H9 (cell line): ENCODE measurements at regions not wholly inside any gene's neighbourhood (a gene's known extent, or its start where the extent isn't known, plus 50 kb on each side); places are given as distances from the start of the nearest gene placed in this dataset.

ENCODE experiments used
- DNase-seq: peaks from one replicate; pipeline ENCODE4 v3.0.0-alpha.2; 2017
- H2AFZ ChIP-seq: one replicate; pipeline ENCODE4 v1.6.1; 2013; ENCODE audit warnings: mild to moderate bottlenecking, low read length, control low read depth, moderate library complexity
- H2AK5ac ChIP-seq: 2 replicates; pipeline ENCODE4 v1.6.1; 2013; ENCODE audit warnings: low read length, control low read depth, mixed read lengths; ENCODE audit not compliant: insufficient read length
- H2BK120ac ChIP-seq: one replicate; pipeline ENCODE4 v1.6.1; 2013; ENCODE audit warnings: low read depth, mild to moderate bottlenecking, low read length, control low read depth, inconsistent platforms; ENCODE audit not compliant: poor library complexity, severe bottlenecking
- H2BK12ac ChIP-seq: 2 replicates; pipeline ENCODE4 v1.6.1; 2013; ENCODE audit warnings: low read length, control low read depth, mixed read lengths, low read depth; ENCODE audit not compliant: insufficient read length
- H2BK15ac ChIP-seq: 2 replicates; pipeline ENCODE4 v1.6.1; 2013; ENCODE audit warnings: low read depth, low read length, control low read depth
- H2BK20ac ChIP-seq: one replicate; pipeline ENCODE4 v1.6.1; 2013; ENCODE audit warnings: low read depth, mild to moderate bottlenecking, low read length, control low read depth, inconsistent platforms; ENCODE audit not compliant: poor library complexity, severe bottlenecking
- H2BK5ac ChIP-seq: 2 replicates; pipeline ENCODE4 v1.6.1; 2013; ENCODE audit warnings: low read length, control low read depth, mixed read lengths; ENCODE audit not compliant: insufficient read length
- H3K14ac ChIP-seq: 2 replicates; pipeline ENCODE4 v1.6.1; 2013; ENCODE audit warnings: low read length, control low read depth; ENCODE audit not compliant: insufficient read depth
- H3K18ac ChIP-seq: 2 replicates; pipeline ENCODE4 v1.6.1; 2013; ENCODE audit warnings: low read depth, mild to moderate bottlenecking, mixed read lengths, low read length, control low read depth; ENCODE audit not compliant: insufficient read length
- H3K23ac ChIP-seq: 2 replicates; pipeline ENCODE4 v1.6.1; 2013; ENCODE audit warnings: low read length, control low read depth, mixed read lengths, low read depth; ENCODE audit not compliant: insufficient read length
- H3K23me2 ChIP-seq: 2 replicates; pipeline ENCODE4 v1.6.1; 2013; ENCODE audit warnings: low read depth, mild to moderate bottlenecking, mixed read lengths, low read length, control low read depth; ENCODE audit not compliant: insufficient read length, poor library complexity, severe bottlenecking
- H3K27ac ChIP-seq: 2 replicates; pipeline ENCODE4 v1.5.1; 2013; ENCODE audit warnings: low read length, control low read depth, mixed read lengths, low read depth; ENCODE audit not compliant: insufficient read length
- H3K27me3 ChIP-seq: 2 replicates; pipeline ENCODE4 v1.6.1; 2013; ENCODE audit warnings: low read length, control low read depth, inconsistent platforms; ENCODE audit not compliant: insufficient read depth
- H3K4ac ChIP-seq: 2 replicates; pipeline ENCODE4 v1.6.1; 2013; ENCODE audit warnings: low read depth, mild to moderate bottlenecking, control low read depth, inconsistent platforms, low read length, moderate library complexity
- H3K4me1 ChIP-seq: 2 replicates; pipeline ENCODE4 v1.6.1; 2013; ENCODE audit warnings: low read length, control low read depth, inconsistent platforms; ENCODE audit not compliant: insufficient read depth
- H3K4me2 ChIP-seq: 2 replicates; pipeline ENCODE4 v1.6.1; 2013; ENCODE audit warnings: low read length, control low read depth, mixed read lengths; ENCODE audit not compliant: insufficient read length, insufficient read depth
- H3K56ac ChIP-seq: 2 replicates; pipeline ENCODE4 v1.6.1; 2013; ENCODE audit warnings: low read depth, mild to moderate bottlenecking, mixed read lengths, low read length, control low read depth; ENCODE audit not compliant: insufficient read length
- H3K79me1 ChIP-seq: 2 replicates; pipeline ENCODE4 v1.6.1; 2013; ENCODE audit warnings: low read depth, mild to moderate bottlenecking, moderate library complexity, low read length, control low read depth, inconsistent platforms; ENCODE audit not compliant: insufficient read depth, poor library complexity, severe bottlenecking
- H3K79me2 ChIP-seq: 2 replicates; pipeline ENCODE4 v1.6.1; 2013; ENCODE audit warnings: low read length, control low read depth, inconsistent platforms; ENCODE audit not compliant: insufficient read depth
- H3K9ac ChIP-seq: 2 replicates; pipeline ENCODE4 v1.6.1; 2013; ENCODE audit warnings: low read length, control low read depth, mixed read lengths; ENCODE audit not compliant: insufficient read length; ENCODE audit errors: extremely low read depth
- H3K9me3 ChIP-seq: one replicate; pipeline ENCODE4 v1.6.1; 2013; ENCODE audit warnings: low read depth, low read length, inconsistent platforms; ENCODE audit not compliant: control insufficient read depth
- H3T11ph ChIP-seq: one replicate; pipeline ENCODE4 v1.6.1; 2013; ENCODE audit warnings: mild to moderate bottlenecking, low read length, control low read depth, inconsistent platforms
- H4K20me1 ChIP-seq: one replicate; pipeline ENCODE4 v1.6.1; 2013; ENCODE audit not compliant: control insufficient read depth, insufficient read length, insufficient read depth
- H4K5ac ChIP-seq: 2 replicates; pipeline ENCODE4 v1.6.1; 2013; ENCODE audit warnings: low read depth, mild to moderate bottlenecking, mixed read lengths, low read length, control low read depth; ENCODE audit not compliant: insufficient read length
- H4K8ac ChIP-seq: replicated peaks from 2 replicates; pipeline ENCODE4 v1.6.1; 2013; ENCODE audit warnings: low read length, control low read depth, mixed read lengths, low read depth; ENCODE audit not compliant: insufficient read length
- H4K91ac ChIP-seq: 2 replicates; pipeline ENCODE4 v1.6.1; 2013; ENCODE audit warnings: low read depth, mild to moderate bottlenecking, moderate library complexity, mixed read lengths, low read length, control low read depth; ENCODE audit not compliant: insufficient read length
- H3K27ac Mint-ChIP-seq, 3 experiments: 2 replicates in 2 of 3; 3 replicates in 1 of 3; pipeline ENCODE4 v1.8.0; 2020 to 2021; ENCODE audit warnings: mixed read lengths in 3 of 3, mild to moderate bottlenecking in 1 of 3, moderate library complexity in 1 of 3
- H3K27me3 Mint-ChIP-seq: 2 replicates; pipeline ENCODE4 v1.8.0; 2021; ENCODE audit warnings: low read depth, mild to moderate bottlenecking, moderate library complexity, mixed read lengths
- H3K36me3 Mint-ChIP-seq, 3 experiments: 2 replicates in 2 of 3; 3 replicates in 1 of 3; pipeline ENCODE4 v1.8.0; 2020 to 2021; ENCODE audit warnings: low read depth in 3 of 3, mixed read lengths in 3 of 3; ENCODE audit not compliant: insufficient read depth in 1 of 3
- H3K4me1 Mint-ChIP-seq, 2 experiments: 2 replicates each; pipeline ENCODE4 v1.8.0; 2020; ENCODE audit warnings: mixed read lengths in 2 of 2
- H3K4me3 Mint-ChIP-seq, 2 experiments: 2 replicates in 1 of 2; 3 replicates in 1 of 2; pipeline ENCODE4 v1.8.0; 2020 to 2021; ENCODE audit warnings: mild to moderate bottlenecking in 2 of 2, mixed read lengths in 2 of 2, moderate library complexity in 1 of 2
- H3K9me3 Mint-ChIP-seq, 2 experiments: 2 replicates in 1 of 2; 3 replicates in 1 of 2; pipeline ENCODE4 v1.8.0; 2020; ENCODE audit warnings: mild to moderate bottlenecking in 2 of 2, mixed read lengths in 2 of 2, moderate library complexity in 1 of 2
- CTCF ChIP-seq: fragments of 200-600 bp; sonication (generic); conservative IDR thresholded peaks from 3 replicates; pipeline ENCODE4 v1.8.0; 2021; ENCODE audit warnings: antibody characterized with exemption, mild to moderate bottlenecking
- WGBS: extraction: QIAGEN DNeasy Blood & Tissue Kit; methylation state at CpG from one replicate; pipeline ENCODE4 v1.1.7; 2013; ENCODE audit warnings: missing lambda C conversion rate, low lambda C conversion rate, mixed read lengths; ENCODE audit not compliant: insufficient read length; ENCODE audit errors: extremely low coverage; 5-methylcytosine and 5-hydroxymethylcytosine counted together

GRCh38 chr11:21894492-21894891, 298.4 kb upstream of the ANO5 start:
- H3K27ac ChIP-seq, result no peak overlapping the region
- H2BK20ac ChIP-seq, result no peak overlapping the region
- H3K23ac ChIP-seq, result no peak overlapping the region
- no peak overlapping the region for H4K5ac ChIP-seq
- no peaks in the 10 kb centered on the region for H3K23me2 ChIP-seq
- no peak overlapping the region for H4K91ac ChIP-seq
- H2BK12ac ChIP-seq, result no peak overlapping the region
- no peak overlapping the region for H2BK15ac ChIP-seq
- H3K14ac ChIP-seq, result no peak overlapping the region
- no peaks in the 10 kb centered on the region for H3K79me1 ChIP-seq
- Mint-ChIP-seq H3K9me3 (no peaks in the 10 kb centered on the region), H3K4me1 (peaks cover 0 to 4% of the 10 kb centered on the region in 2 experiments; a peak in 1 of 4 replicates), H3K27ac (no peak overlapping the region), H3K4me3 (no peak overlapping the region), H3K27me3 (no peaks in the 10 kb centered on the region), H3K36me3 (no peaks in the 10 kb centered on the region)
- H3K4me2 ChIP-seq, result no peak overlapping the region
- no peaks in the 10 kb centered on the region for H3K4me1 ChIP-seq
- H3K27me3 ChIP-seq, result no peaks in the 10 kb centered on the region
- no peak overlapping the region for H2BK5ac ChIP-seq
- no peak overlapping the region for H3K4ac ChIP-seq
- H4K20me1 ChIP-seq, result no peaks in the 10 kb centered on the region
- no peak for TF ChIP-seq CTCF
- H2BK120ac ChIP-seq, result no peak overlapping the region
- no peak overlapping the region for H3T11ph ChIP-seq
- H3K9ac ChIP-seq, result no peak overlapping the region
- H2AFZ ChIP-seq, result no peak overlapping the region
- no CpG with 5 or more reads among the region's 4 CpGs for WGBS
- no peak overlapping the region for H3K56ac ChIP-seq
- no peak overlapping the region for H4K8ac ChIP-seq
- H3K79me2 ChIP-seq, result no peaks in the 10 kb centered on the region
- no peaks in the 10 kb centered on the region for H3K9me3 ChIP-seq
- no peak for DNase-seq
- no peak overlapping the region for H3K18ac ChIP-seq
- H2AK5ac ChIP-seq, result no peak overlapping the region
